ENCODE measurements at regions not wholly inside any gene's neighbourhood (a gene's known extent, or its start where the extent isn't known, plus 50 kb on each side); places are given as distances from the start of the nearest gene placed in this dataset. TPM values are rescaled to one million over a fixed set of nuclear protein-coding genes. Genes with fewer than 3 reads are reported as not detected.
"Not testable (repeated sequence)": the region's sequence is repeated elsewhere in the genome, so short reads cannot be mapped to it uniquely, and the experiment has no call there.

GRCh38 chr15:44883199-44883877 is 73.1 kb upstream of the TERB2 start:
- Histone ChIP-seq H3K36me3 (no peaks in the 10 kb centered on the region), H3K27ac (no peak overlapping the region), H3K9me3 (no peaks in the 10 kb centered on the region), H3K27me3 (no peaks in the 10 kb centered on the region), H3K4me3 (no peak overlapping the region), H3K4me1 (no peaks in the 10 kb centered on the region)
- no peak for TF ChIP-seq POLR2A (IDR thresholded peaks at IDR 0.05)
- TF ChIP-seq CTCF (IDR thresholded peaks at IDR 0.05), result no peak
- intact Hi-C loops (cut with DNase I; ENCODE audit: low total_unique reads), result no loop called here
- no peak for DNase-seq

- H3K9me3 ChIP-seq; H3K4me3 ChIP-seq; H3K27me3 ChIP-seq; H3K36me3 ChIP-seq; H3K4me1 ChIP-seq; DNase-seq; intact Hi-C loops (cut with DNase I; ENCODE audit: low total_unique reads); H3K27ac ChIP-seq: not testable (repeated sequence)
Observed at GRCh38 chr15:44898890-44899651, 57.4 kb upstream of the TERB2 start.

- H3K27me3 ChIP-seq; H3K9me3 ChIP-seq; intact Hi-C loops (cut with DNase I; ENCODE audit: low total_unique reads); H3K4me1 ChIP-seq; H3K4me3 ChIP-seq; H3K36me3 ChIP-seq; DNase-seq; H3K27ac ChIP-seq: not testable (repeated sequence)
Observed at GRCh38 chr15:44899775-44900174, 56.7 kb upstream of the TERB2 start.

- H3K36me3 ChIP-seq; H3K27me3 ChIP-seq; intact Hi-C loops (cut with DNase I; ENCODE audit: low total_unique reads); H3K4me1 ChIP-seq; H3K27ac ChIP-seq; DNase-seq; H3K9me3 ChIP-seq; H3K4me3 ChIP-seq: not testable (repeated sequence)
Observed at GRCh38 chr15:44900796-44901195, 55.7 kb upstream of the TERB2 start.

- H3K4me3 ChIP-seq; H3K27ac ChIP-seq; H3K36me3 ChIP-seq; H3K4me1 ChIP-seq; DNase-seq; intact Hi-C loops (cut with DNase I; ENCODE audit: low total_unique reads); H3K27me3 ChIP-seq; H3K9me3 ChIP-seq: not testable (repeated sequence)
Observed at GRCh38 chr15:44903281-44903680, 53.2 kb upstream of the TERB2 start.

- H3K27ac ChIP-seq; DNase-seq; H3K4me1 ChIP-seq; H3K27me3 ChIP-seq; H3K9me3 ChIP-seq; H3K4me3 ChIP-seq; H3K36me3 ChIP-seq; intact Hi-C loops (cut with DNase I; ENCODE audit: low total_unique reads): not testable (repeated sequence)
Observed at GRCh38 chr15:44904651-44905340, 51.7 kb upstream of the TERB2 start.

Small RNA genes in the stretch of these regions (small RNA-seq; reads per million reads assigned to genes)
- gene RF00019 (not detected), gene RNU1-119P (not detected)

Data from uterus (tissue), 3 donors.